BLaER1 (cell line): ENCODE measurements at regions not wholly inside any gene's neighbourhood (a gene's known extent, or its start where the extent isn't known, plus 50 kb on each side); places are given as distances from the start of the nearest gene placed in this dataset.

Experiments used
- H3K27ac ChIP-seq: shearing (Covaris generic); formaldehyde crosslinking; 2 replicates; pipeline ENCODE4 v1.8.1; 2022
- H3K27me3 ChIP-seq: shearing (Covaris generic); formaldehyde crosslinking; 2 replicates; pipeline ENCODE4 v1.8.1; 2022
- H3K36me3 ChIP-seq: shearing (Covaris generic); formaldehyde crosslinking; 2 replicates; pipeline ENCODE4 v1.8.1; 2022
- H3K4me1 ChIP-seq: shearing (Covaris generic); formaldehyde crosslinking; 2 replicates; pipeline ENCODE4 v1.8.1; 2022
- H3K4me2 ChIP-seq: shearing (Covaris generic); formaldehyde crosslinking; 2 replicates; pipeline ENCODE4 v1.8.1; 2022
- H3K4me3 ChIP-seq: shearing (Covaris generic); formaldehyde crosslinking; 2 replicates; pipeline ENCODE4 v1.8.1; 2022
- H3K9ac ChIP-seq: shearing (Covaris generic); formaldehyde crosslinking; 2 replicates; pipeline ENCODE4 v1.8.1; 2022
- H3K9me3 ChIP-seq: shearing (Covaris generic); formaldehyde crosslinking; 2 replicates; pipeline ENCODE4 v1.8.1; 2022
- H4K20me1 ChIP-seq: shearing (Covaris generic); formaldehyde crosslinking; 2 replicates; pipeline ENCODE4 v1.8.1; 2022
- Cebpa-rat ChIP-seq: shearing (Covaris generic); IDR thresholded peaks from 2 replicates; pipeline ENCODE4 v1.8.1; 2022

GRCh38 chr18:2168022-2168421 lies 403.3 kb downstream of the METTL4 start:
- Histone ChIP-seq H3K9me3 (no peaks in the 10 kb centered on the region), H3K36me3 (no peaks in the 10 kb centered on the region), H3K27ac (no peak overlapping the region), H3K4me2 (no peak overlapping the region), H3K4me3 (no peak overlapping the region), H3K4me1 (no peaks in the 10 kb centered on the region), H4K20me1 (no peaks in the 10 kb centered on the region), H3K9ac (no peak overlapping the region), H3K27me3 (no peaks in the 10 kb centered on the region)
- TF ChIP-seq Cebpa-rat = no peak

DNA sequence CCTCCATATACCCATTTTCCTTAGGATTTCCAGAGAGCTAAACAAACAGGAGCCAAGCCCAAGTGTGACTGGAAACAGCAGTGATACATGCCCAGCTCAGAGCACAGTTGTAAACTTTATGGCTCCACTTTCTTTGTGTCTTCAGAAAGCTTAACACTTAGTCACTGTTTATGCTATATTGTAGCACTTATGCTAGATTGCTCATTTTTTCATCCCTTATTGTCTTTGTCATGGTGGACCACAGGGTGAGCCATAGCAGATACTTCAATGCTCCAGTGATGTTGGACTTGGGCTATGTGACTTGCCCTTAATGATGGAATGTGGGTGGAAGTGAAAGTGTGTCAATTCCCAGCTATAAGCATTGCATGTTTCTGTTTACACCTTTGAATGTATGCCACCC lies 401.6 kb downstream of the METTL4 start:
- Histone ChIP-seq H4K20me1 (no peaks in the 10 kb centered on the region), H3K4me3 (no peak overlapping the region), H3K36me3 (no peaks in the 10 kb centered on the region), H3K4me1 (no peaks in the 10 kb centered on the region), H3K4me2 (no peak overlapping the region), H3K9me3 (no peaks in the 10 kb centered on the region), H3K9ac (no peak overlapping the region), H3K27me3 (no peaks in the 10 kb centered on the region), H3K27ac (no peak overlapping the region)
- no peak for TF ChIP-seq Cebpa-rat

DNA sequence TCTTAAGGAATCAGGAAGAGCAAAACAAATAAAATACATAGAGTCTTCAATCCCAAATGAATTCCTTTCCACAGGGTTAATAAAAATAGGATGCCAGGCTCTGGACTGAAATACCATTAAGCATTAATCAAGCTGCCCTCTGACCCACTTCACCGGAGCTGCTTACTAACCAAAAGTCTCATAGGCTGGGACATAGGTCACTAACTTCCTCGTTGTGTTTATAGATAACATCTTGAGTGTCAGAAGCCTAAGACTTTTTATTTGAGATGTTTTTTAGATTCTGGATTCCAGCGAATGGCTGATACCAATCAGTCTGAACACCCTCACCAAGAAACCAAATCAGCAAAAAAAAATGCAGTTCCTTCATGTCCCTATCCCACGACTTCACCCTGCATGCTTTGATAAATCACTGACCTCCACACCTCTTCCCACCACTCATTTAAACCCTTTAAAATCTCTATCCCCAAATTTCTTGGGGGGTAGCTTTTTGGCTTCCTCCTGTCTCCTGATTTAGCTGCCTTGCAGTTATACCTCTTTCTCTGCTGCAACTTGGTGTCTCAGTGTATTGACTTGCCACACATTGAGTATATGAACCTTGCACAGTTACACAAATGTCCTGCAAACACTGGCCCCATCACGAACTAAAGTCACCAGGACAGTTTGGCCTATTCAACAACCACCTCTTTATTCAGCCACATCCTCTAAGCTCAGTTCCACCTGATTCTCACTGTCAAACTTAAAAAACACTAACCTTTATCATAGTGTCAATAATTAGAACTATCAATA lies 399.3 kb downstream of the METTL4 start:
- no peak for TF ChIP-seq Cebpa-rat
- Histone ChIP-seq H3K27me3 (no peaks in the 10 kb centered on the region), H3K4me1 (no peaks in the 10 kb centered on the region), H3K9me3 (no peaks in the 10 kb centered on the region), H3K27ac (no peak overlapping the region), H3K4me3 (no peak overlapping the region), H4K20me1 (no peaks in the 10 kb centered on the region), H3K9ac (no peak overlapping the region), H3K36me3 (no peaks in the 10 kb centered on the region), H3K4me2 (no peak overlapping the region)

DNA sequence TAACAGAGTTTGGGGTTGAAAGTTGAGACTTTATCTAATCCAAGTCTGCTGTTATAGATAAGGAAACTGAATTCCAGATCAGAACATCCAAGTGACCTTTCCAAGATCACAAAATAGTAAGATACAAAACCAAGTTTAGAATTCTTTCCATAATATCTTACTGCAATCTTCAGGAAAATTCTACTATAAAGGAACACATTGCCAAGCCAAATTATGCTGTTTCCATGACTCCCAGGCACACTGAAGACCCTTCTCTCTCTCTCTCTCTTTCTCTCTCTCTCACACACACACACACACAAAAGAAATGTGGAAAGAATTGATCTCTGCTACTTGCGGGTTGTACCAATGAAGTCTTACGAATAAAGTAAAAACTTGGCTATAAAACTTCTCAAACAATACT lies 398.4 kb downstream of the METTL4 start:
- H4K20me1 ChIP-seq = no peaks in the 10 kb centered on the region
- no peaks in the 10 kb centered on the region for H3K4me1 ChIP-seq
- no peaks in the 10 kb centered on the region for H3K36me3 ChIP-seq
- H3K4me2 ChIP-seq = no peak overlapping the region
- H3K4me3 ChIP-seq = no peak overlapping the region
- H3K27me3 ChIP-seq = no peaks in the 10 kb centered on the region
- H3K9me3 ChIP-seq = no peaks in the 10 kb centered on the region
- H3K27ac ChIP-seq = no peak overlapping the region
- H3K9ac ChIP-seq = no peak overlapping the region
- no peak for TF ChIP-seq Cebpa-rat

- Histone ChIP-seq H3K27ac (no peak overlapping the region), H3K4me2 (no peak overlapping the region), H4K20me1 (no peaks in the 10 kb centered on the region), H3K4me3 (no peak overlapping the region), H3K4me1 (no peaks in the 10 kb centered on the region), H3K36me3 (no peaks in the 10 kb centered on the region), H3K27me3 (no peaks in the 10 kb centered on the region), H3K9ac (no peak overlapping the region), H3K9me3 (no peaks in the 10 kb centered on the region)
- TF ChIP-seq Cebpa-rat = no peak
Observed at GRCh38 chr18:2173486-2173885, 397.8 kb downstream of the METTL4 start.

DNA sequence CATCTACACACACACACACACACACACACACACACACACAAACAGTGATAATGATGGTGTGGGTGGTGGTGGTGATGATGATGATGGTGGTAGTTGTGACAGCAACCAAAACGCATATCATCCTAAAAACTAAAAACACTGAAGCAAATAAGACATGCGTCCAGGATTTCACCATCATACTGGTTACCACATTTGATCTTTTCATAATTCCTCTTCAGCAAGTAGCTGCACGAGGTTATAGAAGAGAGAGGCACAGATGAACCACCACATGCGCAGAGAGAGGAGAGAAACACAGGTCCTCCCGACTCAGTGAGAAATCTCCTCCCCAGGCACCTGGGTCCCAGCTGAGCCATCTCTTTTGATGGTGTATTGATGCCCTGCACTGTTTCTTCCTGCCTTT lies 393.3 kb downstream of the METTL4 start:
- H3K27ac ChIP-seq = no peak overlapping the region
- H3K4me2 ChIP-seq = no peak overlapping the region
- no peaks in the 10 kb centered on the region for H4K20me1 ChIP-seq
- no peaks in the 10 kb centered on the region for H3K4me1 ChIP-seq
- H3K27me3 ChIP-seq = no peaks in the 10 kb centered on the region
- no peak overlapping the region for H3K9ac ChIP-seq
- H3K36me3 ChIP-seq = no peaks in the 10 kb centered on the region
- H3K9me3 ChIP-seq = peaks cover 10% of the 10 kb centered on the region
- TF ChIP-seq Cebpa-rat = no peak
- H3K4me3 ChIP-seq = no peak overlapping the region

DNA sequence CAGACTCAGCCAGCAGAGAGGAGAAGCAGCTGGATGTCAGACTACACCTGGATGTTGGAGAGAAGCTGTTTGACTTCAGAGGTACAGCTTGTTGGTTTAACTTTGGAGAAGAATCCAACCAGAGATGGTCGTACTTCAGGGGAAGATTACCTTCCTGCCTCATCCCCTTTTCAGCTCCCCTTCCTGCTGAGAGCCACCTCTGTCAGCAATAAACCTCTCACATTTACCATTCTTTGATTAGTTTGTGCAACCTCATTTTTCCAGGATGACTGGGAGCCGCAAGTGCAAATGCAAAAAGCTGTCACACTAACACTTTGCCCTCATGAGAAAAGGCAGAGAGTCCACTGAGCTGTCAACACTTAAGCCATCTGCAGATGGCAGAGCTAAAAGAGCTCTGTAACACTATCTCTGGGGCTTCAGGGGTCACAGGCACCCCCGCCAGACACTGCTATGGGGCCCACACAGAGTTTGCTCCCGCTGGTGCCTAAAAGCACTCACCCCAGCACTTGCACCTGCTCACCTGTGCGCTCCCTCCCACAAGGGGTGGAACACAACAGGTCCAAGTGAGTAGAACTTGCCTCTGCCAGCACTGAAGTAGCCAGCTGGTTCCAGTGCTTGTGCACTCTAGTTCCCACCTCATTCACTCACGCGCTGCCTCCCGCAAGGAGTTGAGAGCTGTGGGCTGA lies 391.7 kb downstream of the METTL4 start:
- Histone ChIP-seq H4K20me1 (no peaks in the 10 kb centered on the region), H3K9ac (no peak overlapping the region), H3K4me3 (no peak overlapping the region), H3K9me3 (peaks cover 10% of the 10 kb centered on the region), H3K27ac (no peak overlapping the region), H3K36me3 (no peaks in the 10 kb centered on the region), H3K27me3 (no peaks in the 10 kb centered on the region), H3K4me1 (no peaks in the 10 kb centered on the region), H3K4me2 (no peak overlapping the region)
- TF ChIP-seq Cebpa-rat = no peak

DNA sequence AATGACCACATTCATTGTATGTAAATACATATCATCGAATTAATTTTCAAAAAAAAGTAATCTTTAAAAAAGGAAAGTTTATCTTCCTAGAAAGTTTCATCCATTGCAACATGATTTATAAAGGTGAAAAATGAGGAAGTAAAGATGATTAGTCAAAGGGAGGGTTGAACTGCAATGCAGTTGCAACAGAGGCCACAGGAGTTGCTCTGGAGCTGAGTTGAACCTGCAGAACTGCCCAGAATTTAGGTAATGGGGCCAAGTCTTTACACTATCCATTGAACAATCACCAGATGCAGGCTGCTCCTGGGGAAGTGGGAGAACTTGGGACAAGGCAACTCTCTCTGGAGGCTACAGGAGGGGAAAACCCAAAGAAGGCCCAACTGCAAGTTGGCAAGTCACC lies 390.7 kb downstream of the METTL4 start:
- no peaks in the 10 kb centered on the region for H4K20me1 ChIP-seq
- H3K9me3 ChIP-seq = peaks cover 10% of the 10 kb centered on the region
- no peaks in the 10 kb centered on the region for H3K36me3 ChIP-seq
- no peak overlapping the region for H3K4me3 ChIP-seq
- H3K27ac ChIP-seq = no peak overlapping the region
- H3K27me3 ChIP-seq = no peaks in the 10 kb centered on the region
- no peaks in the 10 kb centered on the region for H3K4me1 ChIP-seq
- no peak for TF ChIP-seq Cebpa-rat
- no peak overlapping the region for H3K4me2 ChIP-seq
- H3K9ac ChIP-seq = no peak overlapping the region

DNA sequence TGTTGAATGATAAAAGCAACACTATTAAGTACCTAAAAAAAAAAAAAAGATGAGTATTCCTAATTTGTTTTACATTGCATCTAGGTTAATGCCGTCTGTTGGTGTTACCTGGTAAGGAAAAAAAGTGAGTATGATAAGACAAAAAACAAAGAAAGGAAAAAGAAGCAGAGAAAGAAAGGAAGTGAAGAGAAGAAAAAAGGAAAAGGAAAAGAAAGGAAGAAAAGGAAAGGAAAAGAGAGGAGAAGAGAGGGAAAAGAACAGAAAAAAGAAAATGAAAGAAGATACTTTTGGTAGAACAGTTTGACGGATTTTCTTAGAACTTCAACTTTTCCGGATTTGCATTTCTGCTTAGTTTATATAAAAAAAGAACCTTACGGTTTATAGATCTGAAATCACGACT lies 387.9 kb downstream of the METTL4 start:
- H3K36me3 ChIP-seq = no peaks in the 10 kb centered on the region
- no peak for TF ChIP-seq Cebpa-rat
- no peak overlapping the region for H3K9ac ChIP-seq
- no peaks in the 10 kb centered on the region for H4K20me1 ChIP-seq
- H3K27ac ChIP-seq = no peak overlapping the region
- no peak overlapping the region for H3K4me3 ChIP-seq
- H3K4me1 ChIP-seq = no peaks in the 10 kb centered on the region
- H3K4me2 ChIP-seq = no peak overlapping the region
- no peaks in the 10 kb centered on the region for H3K27me3 ChIP-seq
- peaks cover 10% of the 10 kb centered on the region for H3K9me3 ChIP-seq

DNA sequence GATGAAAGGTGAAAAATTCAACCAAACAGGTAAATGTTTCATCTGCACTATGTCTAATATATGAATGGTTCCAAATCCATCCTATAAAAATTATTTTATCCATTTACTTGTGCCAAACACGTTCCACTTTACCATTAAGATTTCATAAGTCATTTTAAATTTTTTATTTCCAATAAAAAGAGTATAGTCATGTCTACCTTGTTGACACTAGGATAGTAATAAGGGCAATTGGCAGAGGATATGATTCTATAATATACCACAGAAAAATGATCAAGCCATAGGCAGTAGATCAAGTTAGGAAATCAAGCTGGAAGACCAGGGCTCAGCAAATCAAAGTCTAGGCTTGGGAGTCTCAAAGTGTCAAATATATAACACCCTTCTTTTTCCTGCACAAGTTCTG lies 384.3 kb downstream of the METTL4 start:
- TF ChIP-seq Cebpa-rat = no peak
- no peaks in the 10 kb centered on the region for H4K20me1 ChIP-seq
- no peaks in the 10 kb centered on the region for H3K4me1 ChIP-seq
- no peak overlapping the region for H3K4me3 ChIP-seq
- no peaks in the 10 kb centered on the region for H3K9me3 ChIP-seq
- H3K27ac ChIP-seq = no peak overlapping the region
- no peaks in the 10 kb centered on the region for H3K36me3 ChIP-seq
- no peak overlapping the region for H3K9ac ChIP-seq
- H3K4me2 ChIP-seq = no peak overlapping the region
- H3K27me3 ChIP-seq = no peaks in the 10 kb centered on the region
